Embryonic facial prominence (tissue), 1 donor: ENCODE measurements at regions not wholly inside any gene's neighbourhood (a gene's known extent, or its start where the extent isn't known, plus 50 kb on each side); places are given as distances from the start of the nearest gene placed in this dataset.
"Not testable (repeated sequence)": the region's sequence is repeated elsewhere in the genome, so short reads cannot be mapped to it uniquely, and the experiment has no call there.

Experiments used
- DNase-seq: peaks from one replicate; pipeline ENCODE4 v3.0.0-alpha.2; 2016; ENCODE audit errors: extremely low spot score

- no peak for DNase-seq
These were observed 513.2 kb downstream of the RNF144A start for GRCh38 chr2:7430421-7430868.

DNA sequence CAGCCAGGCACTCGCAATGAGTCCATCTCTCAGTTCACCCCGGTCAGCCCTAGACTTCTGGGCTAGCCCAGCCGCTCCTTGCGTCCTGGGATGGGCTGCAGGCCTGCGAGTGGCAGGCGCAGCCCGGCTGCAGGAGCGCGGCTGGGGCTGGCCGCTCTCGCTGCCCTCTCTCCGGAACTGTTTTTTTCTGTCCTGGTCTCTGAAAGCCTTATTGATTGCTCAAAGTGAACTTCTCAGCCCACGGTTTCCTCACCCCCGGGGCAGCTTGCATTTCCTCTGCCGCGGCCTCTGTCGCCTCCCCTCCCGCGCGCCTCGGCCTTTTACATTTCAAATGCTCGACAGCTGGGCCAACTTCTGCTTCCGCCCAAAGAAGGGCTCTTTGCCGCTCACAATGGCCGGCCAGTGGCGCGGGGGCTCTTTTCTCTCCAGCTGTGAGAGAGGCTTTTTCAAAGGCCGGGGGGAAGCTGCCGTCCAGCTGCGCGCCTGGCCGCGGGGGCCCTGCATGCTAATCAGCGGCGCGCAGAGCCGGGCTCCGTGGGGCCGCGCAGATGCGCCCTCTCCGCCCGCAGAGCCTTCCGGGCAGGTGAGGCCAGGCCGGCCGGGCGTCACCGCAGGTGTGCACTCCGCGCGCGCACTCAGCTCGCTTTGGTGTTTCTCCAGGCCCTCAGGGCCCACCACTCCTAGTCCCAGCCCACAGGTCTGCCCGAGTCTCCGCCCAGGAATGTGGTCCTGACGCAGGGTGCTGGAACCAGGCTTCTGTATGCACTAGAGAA is 513.8 kb downstream of the RNF144A start:
- no peak for DNase-seq

DNA sequence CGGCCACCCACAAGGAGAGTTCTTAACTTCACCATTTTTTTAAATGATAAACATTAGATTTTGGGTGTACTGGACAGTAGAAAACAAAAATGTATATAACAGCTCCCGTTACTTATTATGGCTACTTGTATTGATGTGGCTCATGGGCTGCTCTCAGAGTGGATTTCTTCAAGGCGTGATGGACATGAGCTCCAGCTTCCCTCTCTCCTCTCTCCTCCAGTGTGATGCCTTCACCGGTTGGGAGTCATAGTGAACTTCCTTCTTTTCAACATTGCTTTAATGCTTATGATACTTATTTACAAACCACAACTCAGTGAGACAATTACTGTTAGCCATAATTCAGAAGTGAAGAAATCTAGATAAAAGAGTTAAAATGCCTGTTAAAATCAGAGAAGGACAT is 515.2 kb downstream of the RNF144A start:
- DNase-seq: no peak

DNA sequence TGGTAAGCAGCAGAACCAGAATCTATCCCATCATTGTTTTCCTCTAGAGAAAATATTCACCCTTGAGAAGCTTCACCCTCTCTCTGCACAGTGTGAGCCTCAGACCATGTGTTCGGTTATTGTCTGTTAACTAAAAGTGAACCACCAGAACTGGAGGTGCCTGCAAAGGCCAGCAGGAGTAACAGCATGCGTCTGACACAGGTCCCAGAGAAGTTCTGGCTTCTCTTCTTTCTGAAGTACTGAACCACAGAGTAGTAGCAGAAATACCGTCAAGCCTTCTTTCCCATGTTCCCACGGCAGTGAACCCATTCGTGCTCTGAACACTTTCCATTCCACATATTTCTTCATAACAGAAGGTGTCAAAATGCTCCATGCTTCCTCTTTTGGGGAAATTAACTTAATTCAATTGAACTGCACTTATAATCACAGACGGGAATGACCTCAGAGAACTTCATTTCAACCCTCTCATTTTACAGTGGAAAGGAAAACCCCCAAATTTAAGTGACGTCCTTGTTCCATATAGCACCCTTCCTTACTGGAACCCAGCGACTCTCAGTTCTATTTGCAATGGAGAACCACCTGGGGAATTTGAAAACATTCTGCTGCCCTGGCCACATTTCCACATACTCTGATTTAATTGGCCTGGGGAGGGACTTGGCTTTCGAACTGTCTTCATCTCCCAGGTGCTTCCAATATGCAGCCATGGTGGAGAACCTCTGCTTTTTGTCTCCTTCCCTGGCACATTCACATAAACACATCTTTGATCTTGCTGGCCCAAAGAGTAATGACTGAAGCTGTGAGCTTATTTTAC is 519.1 kb downstream of the RNF144A start:
- DNase-seq: no peak

DNA sequence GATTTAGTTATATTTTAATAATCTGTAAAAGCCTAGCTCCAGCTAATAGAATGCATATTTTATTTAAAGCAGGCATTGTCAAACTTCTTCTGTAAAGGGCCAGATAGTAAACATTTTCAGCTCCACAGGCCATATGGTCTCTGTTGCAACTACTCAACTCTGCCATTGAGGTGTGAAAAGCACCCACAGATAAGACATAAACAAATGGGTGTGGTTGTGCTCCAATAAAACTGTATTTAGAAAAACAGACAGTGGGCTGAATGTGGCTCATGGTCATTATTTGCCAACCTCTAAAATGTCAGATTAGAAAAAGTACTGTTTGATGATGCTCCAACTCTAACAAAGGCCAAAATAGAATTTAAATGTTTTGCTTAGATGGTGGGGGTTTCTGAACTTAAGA is 519.9 kb downstream of the RNF144A start:
- DNase-seq: no peak

DNA sequence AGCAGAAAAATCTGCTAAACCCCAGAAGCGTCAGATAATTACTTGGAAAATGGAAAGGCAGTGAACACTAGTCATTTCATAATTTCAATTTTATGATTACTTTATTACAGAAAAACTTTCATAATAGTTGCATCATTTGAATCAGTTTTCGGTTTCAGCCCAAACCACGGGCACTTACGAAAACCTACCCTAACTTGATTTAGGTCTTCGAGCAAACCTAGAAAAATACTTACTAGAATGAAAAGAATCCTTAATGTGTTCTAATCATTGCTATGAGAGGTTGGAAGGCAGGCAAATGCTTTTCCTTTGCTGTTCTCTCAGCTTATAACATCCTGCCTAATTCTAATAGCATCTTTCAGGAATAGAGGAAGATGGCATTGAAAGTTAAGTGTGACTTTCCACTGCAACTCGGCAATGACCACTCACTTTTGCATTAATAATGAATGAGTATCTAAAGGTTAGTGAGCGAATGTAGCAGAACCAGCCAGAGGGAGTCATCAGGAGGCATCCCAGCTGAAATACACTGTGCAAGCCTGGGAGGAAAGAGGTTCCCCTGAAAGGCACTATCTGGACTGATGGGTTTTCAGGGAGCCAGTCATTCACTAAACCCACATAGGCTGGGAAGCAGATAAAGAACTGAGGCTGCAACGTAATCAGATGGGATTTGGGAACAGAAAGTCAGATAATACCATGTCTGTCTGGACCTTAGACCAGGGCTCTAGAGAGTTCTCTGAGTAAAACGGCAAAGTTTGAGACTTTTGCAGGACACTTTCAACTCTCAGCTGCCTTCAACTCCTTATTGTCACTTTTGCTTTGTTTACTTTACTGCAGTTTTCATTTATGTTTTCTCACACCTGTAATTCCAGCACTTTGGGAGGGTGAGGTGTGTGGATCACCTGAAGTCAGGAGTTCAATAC is 520.8 kb downstream of the RNF144A start:
- no peak for DNase-seq

DNA sequence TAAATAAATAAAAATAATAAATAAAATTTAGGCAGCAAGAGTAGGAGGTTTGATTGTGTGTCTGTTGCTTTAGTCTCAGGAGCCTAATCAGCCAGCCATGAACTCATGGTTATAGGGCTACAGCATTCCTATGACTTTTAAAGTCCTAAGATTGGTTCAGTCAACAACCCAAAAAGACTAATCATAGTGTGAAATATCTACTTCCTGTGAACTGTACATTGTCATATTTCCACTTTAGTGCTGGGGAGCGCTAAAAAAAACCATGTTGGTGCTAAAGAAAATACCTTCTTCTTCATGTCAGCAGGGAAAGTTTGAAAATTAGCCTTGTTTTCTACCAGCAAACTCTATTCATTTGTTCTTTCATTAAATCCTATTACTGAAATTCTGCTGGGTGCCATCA is 521.6 kb downstream of the RNF144A start:
- no peak for DNase-seq

- DNase-seq: no peak
These were observed 523.8 kb downstream of the RNF144A start for GRCh38 chr2:7440977-7441376.

DNA sequence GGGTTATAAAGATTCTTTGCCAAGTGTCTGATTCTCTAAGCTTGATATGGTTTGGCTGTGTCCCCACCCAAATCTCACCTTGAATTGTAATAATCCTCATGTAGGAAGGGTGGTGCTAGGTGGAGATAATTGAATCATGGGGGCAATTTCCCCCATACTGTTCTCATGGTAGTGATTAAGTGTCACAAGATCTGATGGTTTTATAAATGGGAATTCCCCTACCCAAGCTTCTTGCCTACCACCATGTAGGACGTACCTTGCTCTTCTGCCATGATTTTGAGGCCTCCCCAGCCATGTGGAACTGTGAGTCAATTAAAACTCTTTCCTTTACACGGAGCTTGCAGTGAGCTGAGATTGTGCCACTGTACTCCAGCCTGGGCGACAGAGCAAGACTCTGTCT is 524.6 kb downstream of the RNF144A start:
- not testable (repeated sequence) for DNase-seq

DNA sequence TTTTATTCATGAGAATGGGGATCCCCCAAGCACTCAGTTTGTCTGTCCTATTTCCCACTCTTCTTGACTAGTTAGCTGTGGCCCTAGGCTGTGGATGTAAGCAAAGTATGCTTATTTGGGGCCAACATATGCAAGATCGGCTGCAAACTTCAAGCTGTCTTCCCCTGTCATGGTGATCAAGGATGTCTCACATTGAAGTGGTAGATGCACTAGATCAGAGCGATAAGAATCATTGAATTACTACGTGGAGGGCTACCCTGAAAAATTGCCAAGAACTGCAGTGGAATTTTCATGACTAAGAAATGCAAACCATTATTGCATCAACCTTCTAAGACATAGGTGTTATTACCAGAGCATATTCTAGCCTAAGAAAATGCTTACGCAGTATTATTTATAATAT is 527.4 kb downstream of the RNF144A start:
- no peak for DNase-seq

DNA sequence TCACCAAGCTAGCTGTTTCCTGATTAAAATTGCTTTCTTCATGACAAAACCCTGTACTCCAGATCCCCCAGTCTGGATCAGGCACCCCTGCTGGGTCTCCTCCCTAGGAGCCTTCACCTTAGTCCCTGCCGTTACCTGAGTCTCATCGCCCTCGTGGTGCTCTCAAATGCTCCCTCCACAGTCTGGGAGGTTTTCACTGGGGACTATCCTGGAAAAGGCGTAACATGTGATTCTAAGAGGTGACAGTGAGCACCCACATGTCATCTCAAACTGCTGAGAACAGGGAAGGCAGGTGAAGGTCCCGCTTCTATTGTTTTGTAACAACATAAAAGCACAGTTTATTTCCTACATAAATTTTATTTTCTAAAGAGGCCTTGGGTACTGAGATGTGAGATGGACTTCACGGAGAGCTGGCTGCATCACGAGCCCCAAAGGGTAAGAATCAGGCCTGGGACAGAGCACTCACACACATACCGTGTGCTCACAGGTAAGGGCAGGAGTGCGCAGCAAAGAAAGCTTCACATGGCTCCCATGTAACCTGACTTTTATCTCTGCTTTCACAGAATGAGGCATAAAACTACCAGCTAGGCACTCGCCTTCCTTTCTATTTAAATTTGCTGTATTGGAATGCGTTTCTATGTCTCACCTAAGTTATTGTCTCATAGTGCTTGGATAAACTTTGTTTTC is 531.5 kb downstream of the RNF144A start:
- DNase-seq: no peak

GRCh38 chr2:7449298-7449697 is 532.1 kb downstream of the RNF144A start:
- no peak for DNase-seq

GRCh38 chr2:7450188-7450832 is 533.1 kb downstream of the RNF144A start:
- DNase-seq: no peak

GRCh38 chr2:7450833-7451190 is 533.6 kb downstream of the RNF144A start:
- no peak for DNase-seq

GRCh38 chr2:7452110-7452876 is 535.1 kb downstream of the RNF144A start:
- no peak for DNase-seq

GRCh38 chr2:7454592-7454991 is 537.4 kb downstream of the RNF144A start:
- DNase-seq: no peak

GRCh38 chr2:7456762-7457161 is 539.5 kb downstream of the RNF144A start:
- no peak for DNase-seq

- DNase-seq: no peak
These were observed 540.9 kb downstream of the RNF144A start for GRCh38 chr2:7458066-7458465.

DNA sequence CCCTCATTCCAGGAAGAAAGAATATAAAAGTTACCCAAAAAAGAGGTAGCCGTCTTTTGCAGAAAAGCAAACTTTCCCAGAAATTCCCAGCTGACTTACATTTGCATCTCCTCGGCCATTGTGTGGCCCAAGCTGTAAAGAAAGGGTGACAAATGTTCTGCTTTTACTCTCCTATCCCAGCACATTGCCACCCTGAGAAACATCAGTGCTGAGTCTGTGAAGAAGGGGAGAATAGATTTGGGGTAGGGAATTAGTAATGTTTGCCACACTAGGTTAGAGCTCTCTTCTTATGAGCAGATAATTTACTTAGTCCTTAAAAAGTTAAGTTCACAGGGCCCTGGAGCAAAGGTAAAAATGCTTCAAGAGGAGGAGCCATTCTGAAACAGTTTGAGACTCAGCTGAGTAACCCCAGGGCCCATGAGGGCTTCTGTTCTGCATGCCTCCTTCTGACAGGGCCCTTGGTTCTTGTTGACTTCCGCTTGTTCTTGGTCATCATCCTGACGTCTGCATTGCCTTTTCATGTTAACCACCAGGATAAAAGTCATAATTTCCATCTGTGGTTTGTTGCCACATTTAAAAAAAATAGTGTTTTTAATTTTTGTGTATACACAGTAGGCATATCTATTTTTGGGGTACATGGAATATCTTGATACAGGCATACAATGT is 550.7 kb downstream of the RNF144A start:
- no peak for DNase-seq

GRCh38 chr2:7468448-7468828 is 551.2 kb downstream of the RNF144A start:
- no peak for DNase-seq
